HL-60 (cell line): ENCODE measurements at regions not wholly inside any gene's neighbourhood (a gene's known extent, or its start where the extent isn't known, plus 50 kb on each side); places are given as distances from the start of the nearest gene placed in this dataset.

Experiments used
- CTCF ChIP-seq: IDR thresholded peaks from one replicate; pipeline ENCODE4 v1.5.1; 2011; ENCODE audit warnings: low read length, control low read depth, inconsistent platforms; ENCODE audit not compliant: insufficient read depth
- GABPA ChIP-seq: IDR thresholded peaks from 2 replicates; pipeline ENCODE4 v1.6.1; 2012; ENCODE audit warnings: low read depth
- POLR2AphosphoS5 ChIP-seq: IDR thresholded peaks from 2 replicates; pipeline ENCODE4 v1.6.1; 2012; ENCODE audit warnings: low read depth
- SPI1 ChIP-seq: IDR thresholded peaks from 2 replicates; pipeline ENCODE4 v1.6.1; 2012; ENCODE audit warnings: low read depth, mild to moderate bottlenecking, borderline replicate concordance

- TF ChIP-seq GABPA (no peak), CTCF (no peak), POLR2AphosphoS5 (no peak), SPI1 (no peak)
Measured at GRCh38 chr22:27093422-27093821, 436.0 kb downstream of the MIAT start.
